NOMO-1 treated with DMSO at 0.1 percent for 48 hours (cell line): ENCODE measurements at regions not wholly inside any gene's neighbourhood (a gene's known extent, or its start where the extent isn't known, plus 50 kb on each side); places are given as distances from the start of the nearest gene placed in this dataset.
"Not testable (repeated sequence)": the region's sequence is repeated elsewhere in the genome, so short reads cannot be mapped to it uniquely, and the experiment has no call there.

Experiments used
- DNase-seq: peaks from one replicate; lab custom pipeline; 2025; ENCODE audit not compliant: unreplicated experiment; lab: John Stamatoyannopoulos, UW

GRCh38 chr11:41519696-41520095 lies 60.2 kb upstream of the LRRC4C start:
- DNase-seq = no peak

DNA sequence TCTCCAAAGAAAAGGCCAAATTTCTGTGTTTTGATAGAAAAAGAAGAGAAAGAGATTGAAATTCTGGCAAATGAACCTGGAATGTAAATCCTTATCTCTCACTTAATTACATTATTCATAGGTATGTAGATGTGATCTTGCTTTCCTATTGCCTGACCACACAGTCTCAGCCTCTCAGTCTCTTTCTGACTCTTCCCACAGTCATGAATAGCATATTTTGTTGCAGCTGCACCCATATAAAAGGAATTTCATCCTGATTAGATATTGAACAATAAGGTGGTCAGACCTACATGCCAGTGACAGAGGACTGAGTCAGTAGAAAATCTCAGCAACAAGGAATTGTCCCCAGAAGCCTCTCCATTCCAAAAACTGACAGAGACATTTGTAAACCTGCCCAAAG lies 62.9 kb upstream of the LRRC4C start:
- no peak for DNase-seq

- no peak for DNase-seq
Observed at GRCh38 chr11:41522899-41523672, 63.6 kb upstream of the LRRC4C start.

- DNase-seq = no peak
Observed at GRCh38 chr11:41527530-41527929, 68.1 kb upstream of the LRRC4C start.

- no peak for DNase-seq
Observed at GRCh38 chr11:41532413-41532812, 73.0 kb upstream of the LRRC4C start.

GRCh38 chr11:41533761-41534160 lies 74.3 kb upstream of the LRRC4C start:
- no peak for DNase-seq

DNA sequence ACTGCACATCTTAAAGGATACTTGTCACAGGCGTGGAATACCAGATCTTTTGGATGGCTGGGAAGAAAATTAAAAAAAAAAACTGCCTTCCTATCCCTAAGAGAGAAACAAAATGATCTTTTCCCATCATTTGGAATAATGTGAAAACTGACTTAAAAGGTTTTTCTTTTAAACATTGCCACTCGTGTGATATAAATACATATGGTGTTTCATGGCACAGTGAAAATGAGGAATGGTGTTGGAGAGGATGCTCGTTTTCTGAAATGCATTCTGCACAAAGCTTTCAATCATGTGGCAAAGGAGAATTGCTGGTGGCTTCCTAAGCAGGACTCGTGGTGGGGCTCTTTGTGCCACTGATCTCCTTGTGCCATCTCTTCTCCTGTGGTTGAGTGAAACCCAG lies 74.9 kb upstream of the LRRC4C start:
- no peak for DNase-seq

DNA sequence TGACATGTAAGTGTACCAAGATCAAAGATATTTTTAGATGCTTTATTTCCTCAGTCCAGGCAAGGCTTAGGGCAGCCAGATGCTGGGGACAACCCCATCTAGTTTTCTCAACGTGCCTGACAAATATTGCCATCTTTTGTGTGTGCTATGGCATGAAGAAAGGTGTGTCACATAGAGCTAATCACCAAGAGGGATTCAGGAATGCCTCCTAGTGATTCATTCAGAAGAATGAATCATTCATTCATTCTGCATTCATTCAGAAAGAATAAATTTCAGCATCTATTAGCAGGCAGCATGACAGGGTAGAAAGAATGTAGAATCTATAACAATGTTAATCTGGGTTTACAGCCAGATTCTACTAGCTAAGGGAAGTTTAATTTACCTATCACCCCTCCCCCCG lies 75.4 kb upstream of the LRRC4C start:
- DNase-seq = no peak

- DNase-seq = no peak
Observed at GRCh38 chr11:41536021-41536568, 76.6 kb upstream of the LRRC4C start.

GRCh38 chr11:41544902-41545301 lies 85.5 kb upstream of the LRRC4C start:
- DNase-seq = not testable (repeated sequence)

GRCh38 chr11:41578421-41579051 lies 119.1 kb upstream of the LRRC4C start:
- no peak for DNase-seq

DNA sequence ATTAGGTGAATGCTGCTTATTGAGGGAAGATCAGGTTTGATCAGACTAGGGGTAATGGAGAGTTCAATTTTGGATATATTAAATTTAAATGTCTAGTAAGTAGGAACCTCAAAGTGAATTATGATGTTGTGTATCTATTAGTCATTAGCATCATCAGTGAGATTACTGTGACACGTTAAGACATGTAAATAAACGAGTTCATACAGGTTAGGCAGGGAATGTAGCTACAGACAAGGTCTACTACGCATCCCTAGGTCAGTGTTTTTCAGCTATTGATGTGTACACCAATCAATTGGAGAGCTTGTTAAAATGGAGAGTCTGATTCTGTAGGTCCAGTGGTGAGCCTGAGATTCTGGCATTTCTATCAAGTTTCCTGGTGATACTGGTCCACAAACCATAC lies 120.1 kb upstream of the LRRC4C start:
- DNase-seq = no peak

DNA sequence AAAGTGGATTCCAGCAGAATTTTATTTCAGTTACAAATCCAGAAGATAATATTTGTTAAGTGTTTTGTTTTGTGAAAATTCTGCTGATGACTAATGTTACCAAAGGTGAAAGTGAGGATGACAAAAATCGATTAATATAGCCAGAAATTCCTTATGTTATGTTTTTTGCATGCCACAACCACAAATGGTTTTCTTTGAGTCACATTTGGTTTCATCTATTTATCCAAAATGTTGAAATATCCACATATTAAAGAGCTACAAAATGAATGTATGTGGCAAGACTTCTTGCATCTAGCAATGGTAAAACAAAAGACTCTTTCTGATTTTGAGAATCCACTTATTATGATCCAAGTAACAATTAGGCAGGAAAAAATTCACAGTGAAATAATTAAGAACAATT lies 150.1 kb upstream of the LRRC4C start:
- no peak for DNase-seq

DNA sequence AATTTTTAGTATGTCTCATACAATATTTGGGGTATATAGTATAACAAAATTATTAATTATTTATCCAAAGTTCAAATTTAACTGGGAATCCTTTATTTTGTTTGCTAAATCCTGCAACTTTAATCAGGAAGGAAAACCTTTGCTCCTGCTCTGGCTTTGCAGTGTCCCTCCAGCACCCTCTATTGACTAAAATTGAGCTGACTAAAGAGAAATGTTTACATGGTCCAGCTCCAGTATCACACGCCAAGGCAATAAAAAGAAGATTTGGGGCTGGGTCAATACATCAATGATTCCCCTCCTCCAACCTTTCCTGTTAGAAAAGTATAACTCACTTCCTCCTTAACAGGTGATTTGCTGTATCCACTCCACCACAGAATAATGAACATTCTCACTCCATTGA lies 153.0 kb upstream of the LRRC4C start:
- DNase-seq = no peak

DNA sequence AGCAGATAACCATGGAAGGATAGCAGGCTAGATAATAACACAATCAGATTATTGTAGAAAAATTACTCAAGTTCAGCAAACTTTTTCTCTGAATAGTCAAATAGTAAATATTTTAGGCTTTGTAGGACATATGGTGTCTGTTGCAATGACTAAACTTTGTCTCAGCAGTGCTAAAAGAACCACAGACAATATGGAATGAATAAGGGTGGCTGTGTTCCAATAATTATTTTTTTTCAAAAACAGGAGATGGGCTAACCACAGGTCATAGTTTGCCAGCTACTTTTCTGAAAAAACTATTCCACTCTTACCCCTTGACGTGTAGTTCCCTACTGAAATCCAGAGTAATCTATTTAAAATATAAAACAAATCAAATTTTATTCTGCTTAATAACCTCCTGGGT lies 153.9 kb upstream of the LRRC4C start:
- no peak for DNase-seq

- no peak for DNase-seq
Observed at GRCh38 chr11:41622707-41623359, 163.4 kb upstream of the LRRC4C start.

- DNase-seq = no peak
Observed at GRCh38 chr11:41659985-41660384, 200.5 kb upstream of the LRRC4C start.

DNA sequence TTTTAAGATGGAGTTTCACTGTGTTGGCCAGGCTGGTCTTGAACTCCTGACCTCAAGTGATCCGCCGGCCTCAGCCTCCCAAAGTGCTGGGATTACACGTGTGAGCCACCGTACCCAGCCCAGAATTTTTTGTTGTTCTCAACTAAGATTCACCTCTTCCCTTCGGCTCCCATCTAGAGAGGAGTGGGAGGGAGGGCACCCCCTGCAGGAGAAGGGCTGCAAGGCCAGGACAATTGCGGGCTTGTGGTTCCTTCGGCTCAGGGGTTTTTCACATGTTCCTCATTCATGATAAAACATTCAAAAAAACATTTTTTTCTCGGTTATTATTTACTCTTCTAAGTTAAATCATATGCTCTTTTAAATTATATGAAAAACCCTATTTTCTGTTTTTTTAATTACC lies 201.1 kb upstream of the LRRC4C start:
- DNase-seq = no peak

GRCh38 chr11:41665441-41666360 lies 206.2 kb upstream of the LRRC4C start:
- DNase-seq = no peak

DNA sequence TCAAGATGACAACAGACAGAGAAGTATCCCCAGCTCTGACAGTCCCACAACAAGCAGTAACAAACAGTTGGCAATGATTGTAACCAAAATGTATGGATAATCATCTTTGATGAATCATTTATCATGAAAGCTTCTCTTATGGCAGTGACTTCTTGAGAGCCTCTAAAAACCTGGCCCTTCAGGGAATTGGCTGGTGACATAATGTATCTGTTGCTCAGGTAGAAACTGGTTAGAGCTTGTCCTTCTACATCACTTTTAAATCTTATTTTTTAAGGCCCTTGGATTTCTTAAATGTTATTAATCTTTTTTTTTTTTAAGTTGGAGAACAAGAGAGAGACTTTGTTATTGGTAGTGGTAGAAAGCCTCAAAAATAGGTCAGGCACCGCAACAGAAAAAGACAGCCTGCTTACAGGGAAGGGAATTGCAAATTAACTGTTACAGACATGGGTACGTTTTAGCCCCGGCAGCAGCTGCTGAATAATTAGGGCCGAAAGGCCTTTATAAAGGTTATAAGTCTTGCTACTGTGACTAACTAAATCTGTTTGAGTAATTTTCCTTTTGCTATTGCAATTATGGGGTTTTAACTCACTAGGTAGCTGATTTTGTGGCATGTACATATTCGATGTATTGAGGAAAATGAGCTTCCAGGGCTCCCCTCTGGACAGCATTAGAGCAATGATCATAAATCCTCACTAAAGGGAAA lies 207.7 kb upstream of the LRRC4C start:
- no peak for DNase-seq
